Middle frontal gyrus (tissue), 1 donor: ENCODE measurements at regions not wholly inside any gene's neighbourhood (a gene's known extent, or its start where the extent isn't known, plus 50 kb on each side); places are given as distances from the start of the nearest gene placed in this dataset.
A peak's percentile ranks its signal among the peaks of the same experiment; 100 is the strongest.
"Not testable (repeated sequence)": the region's sequence is repeated elsewhere in the genome, so short reads cannot be mapped to it uniquely, and the experiment has no call there.

Experiments used
- DNase-seq: peaks from one replicate; pipeline ENCODE4 v3.0.0-alpha.2; 2015; ENCODE audit warnings: low spot score; ENCODE audit errors: extremely low spot score

DNA sequence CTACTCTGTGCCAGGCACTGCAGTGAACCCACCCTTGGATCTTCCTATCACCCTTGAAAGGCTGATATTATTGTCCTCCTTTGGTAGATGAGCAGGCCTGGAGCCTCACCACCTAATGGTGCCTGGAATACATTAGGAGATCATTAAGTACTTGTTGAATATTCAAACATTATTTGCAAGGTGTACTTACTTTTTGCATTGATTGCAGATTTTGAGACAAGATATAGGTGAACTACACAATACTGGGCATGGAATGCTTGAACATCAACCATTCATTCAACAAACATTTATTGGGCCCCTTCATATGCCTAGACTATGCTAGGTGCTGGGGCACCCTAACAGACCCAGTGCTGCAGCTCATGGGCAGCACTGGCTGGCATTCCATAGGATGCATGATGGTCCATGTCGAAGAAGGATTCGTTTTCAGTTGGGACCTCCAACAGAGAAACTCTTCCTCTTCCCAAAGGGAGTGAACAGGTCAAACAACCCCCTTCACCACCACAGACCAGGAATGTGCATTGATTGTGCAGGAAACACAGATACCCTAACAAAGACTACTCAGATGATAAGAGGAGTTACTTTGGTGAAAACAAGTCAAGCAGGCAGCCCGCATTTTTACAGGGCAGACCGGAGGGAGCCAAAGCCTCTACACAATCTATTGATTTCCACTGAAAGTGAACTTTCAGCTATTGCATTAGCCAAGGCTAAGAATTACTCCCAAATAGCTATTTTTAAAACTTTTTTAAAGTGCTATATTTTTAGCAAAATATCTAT lies 149.6 kb upstream of the SH3BP4 start:
- DNase-seq: no peak

GRCh38 chr2:234797566-234798250 lies 154.1 kb upstream of the SH3BP4 start:
- no peak for DNase-seq

GRCh38 chr2:234796045-234796591 lies 155.7 kb upstream of the SH3BP4 start:
- DNase-seq: peak; percentile 6

DNA sequence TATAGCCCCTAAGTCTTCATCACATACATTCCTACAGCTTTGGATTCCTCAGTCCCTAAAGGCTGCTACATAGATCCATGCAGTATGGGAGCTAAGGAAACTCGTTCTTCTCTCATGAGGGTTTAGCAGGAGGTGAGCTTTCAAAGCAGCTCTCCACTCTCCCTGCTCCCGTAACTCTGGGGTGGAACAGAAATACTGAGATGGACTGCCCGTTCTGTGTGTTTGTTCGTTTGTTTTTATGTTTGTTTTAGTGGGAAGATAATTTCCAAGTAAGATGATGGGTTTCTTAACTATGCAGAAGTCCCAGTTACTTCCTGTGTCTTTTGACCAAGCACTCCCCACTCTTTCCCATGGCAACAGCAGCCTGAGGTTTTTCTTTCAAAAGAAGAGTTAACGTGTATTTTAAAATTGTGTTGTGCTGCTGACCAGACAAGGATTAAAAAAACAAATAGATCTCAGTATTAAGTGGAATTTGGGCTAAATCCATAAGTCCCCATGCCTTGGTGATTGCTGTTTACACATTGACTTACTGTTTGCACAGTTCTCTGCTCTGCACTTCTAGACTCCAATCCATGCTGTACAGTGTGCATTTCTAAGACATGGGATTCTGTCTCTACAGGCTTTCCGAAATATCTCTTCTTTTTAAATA lies 156.4 kb upstream of the SH3BP4 start:
- DNase-seq: no peak

DNA sequence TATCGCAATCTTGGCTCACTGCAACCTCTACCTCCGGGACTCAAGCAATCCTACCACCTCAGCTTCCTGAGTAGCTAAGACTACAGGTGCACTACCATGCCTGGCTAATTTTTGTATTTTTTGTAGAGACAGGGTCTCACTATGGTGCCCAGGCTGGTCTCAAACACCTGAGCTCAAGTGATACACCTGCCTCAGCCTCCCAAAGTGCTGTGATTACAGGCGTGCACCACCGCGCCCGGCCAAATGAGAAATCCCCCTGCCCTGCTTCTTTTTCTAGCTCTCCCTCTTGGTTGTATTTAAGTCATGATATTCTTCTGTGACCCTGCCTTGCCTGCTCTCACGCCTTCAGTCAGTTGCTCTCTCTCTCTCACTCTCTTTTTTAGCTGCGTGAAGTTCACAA lies 157.0 kb upstream of the SH3BP4 start:
- DNase-seq: no peak

DNA sequence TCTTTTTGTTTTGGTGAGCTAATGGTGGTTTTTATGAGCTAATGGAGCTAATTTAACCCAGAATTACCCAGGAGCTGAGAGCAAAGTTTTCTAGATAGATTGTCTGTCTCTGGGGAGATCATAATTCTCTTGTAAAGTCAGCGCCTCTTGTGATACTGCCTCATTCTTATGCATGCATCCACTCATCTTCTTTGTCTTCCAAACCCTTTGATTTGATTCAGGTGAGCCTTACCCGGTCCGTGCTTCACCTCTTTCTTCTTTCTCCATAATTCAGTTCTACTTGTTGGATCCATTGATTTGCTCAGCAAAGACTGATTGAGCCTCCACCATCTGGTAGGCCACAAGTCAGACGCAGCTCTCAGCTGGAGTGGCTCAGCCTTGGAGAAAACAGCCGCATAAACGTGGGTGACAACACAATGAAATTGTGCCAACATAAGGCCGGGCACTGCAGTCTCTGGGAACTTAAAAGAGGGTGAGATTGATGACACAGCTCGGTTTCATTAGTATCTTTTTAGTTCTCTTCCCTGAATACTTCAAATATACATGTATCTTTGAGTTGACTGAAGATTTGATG lies 158.5 kb upstream of the SH3BP4 start:
- no peak for DNase-seq

- peak; percentile 8 for DNase-seq
Observed at GRCh38 chr2:234792621-234793022, 159.2 kb upstream of the SH3BP4 start.

- not testable (repeated sequence) for DNase-seq
Observed at GRCh38 chr2:234792096-234792495, 159.7 kb upstream of the SH3BP4 start.

- no peak for DNase-seq
Observed at GRCh38 chr2:234790380-234790779, 161.4 kb upstream of the SH3BP4 start.

- no peak for DNase-seq
Observed at GRCh38 chr2:234789556-234790325, 162.1 kb upstream of the SH3BP4 start.

DNA sequence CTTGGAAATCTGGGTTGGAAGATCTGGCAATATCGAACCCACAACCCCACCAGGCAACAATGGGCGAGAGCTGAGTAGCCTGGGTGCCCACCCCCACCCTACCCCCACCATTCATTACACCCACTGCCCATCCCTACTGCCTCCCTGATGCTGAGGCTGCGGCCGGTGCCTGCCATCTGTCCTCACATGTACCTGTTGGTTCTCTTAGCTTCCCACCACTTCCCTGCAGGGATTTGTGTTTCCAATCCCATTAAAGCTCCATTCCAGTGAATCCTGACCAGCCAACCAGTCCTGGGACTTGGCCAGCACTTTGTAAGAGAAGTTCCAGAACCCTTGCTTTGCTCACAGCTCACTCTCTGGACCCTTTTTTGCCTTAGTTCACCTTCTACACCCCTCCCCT lies 163.0 kb upstream of the SH3BP4 start:
- DNase-seq: no peak

GRCh38 chr2:234788381-234788780 lies 163.4 kb upstream of the SH3BP4 start:
- no peak for DNase-seq

- DNase-seq: no peak
Observed at GRCh38 chr2:234787114-234787513, 164.7 kb upstream of the SH3BP4 start.

DNA sequence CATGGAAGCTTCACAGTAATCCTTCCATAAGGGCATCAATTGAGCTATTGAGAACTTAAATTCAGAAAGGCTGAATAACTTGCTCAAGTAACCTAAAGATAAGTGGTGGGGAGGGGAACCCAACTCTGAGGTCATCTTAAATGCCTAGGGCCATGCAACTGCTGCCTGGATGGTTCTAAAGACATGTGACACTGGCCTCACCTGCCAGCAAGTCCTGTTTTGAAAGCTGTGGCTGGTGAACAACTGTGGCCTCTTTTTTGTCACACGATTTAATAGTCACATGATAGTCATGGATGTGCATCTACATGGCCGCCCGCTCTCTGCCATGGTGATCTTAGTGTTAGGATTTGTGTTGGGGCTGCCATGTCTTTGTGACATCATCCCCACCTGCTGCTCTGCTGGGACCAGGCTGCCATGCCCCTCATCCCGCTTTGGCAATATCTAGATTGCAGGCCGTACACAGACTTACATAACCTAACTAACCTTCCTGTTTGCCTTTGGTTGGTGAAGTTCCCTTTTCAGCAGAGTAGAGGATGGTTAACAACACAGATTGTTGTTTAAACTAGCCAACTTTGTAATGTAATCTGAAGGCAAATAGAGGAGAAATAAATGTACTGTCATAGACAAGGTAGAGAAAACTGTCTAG lies 177.9 kb upstream of the SH3BP4 start:
- no peak for DNase-seq

- DNase-seq: no peak
Observed at GRCh38 chr2:234773129-234773528, 178.7 kb upstream of the SH3BP4 start.

- no peak for DNase-seq
Observed at GRCh38 chr2:234772733-234773060, 179.1 kb upstream of the SH3BP4 start.

- no peak for DNase-seq
Observed at GRCh38 chr2:234771980-234772732, 179.7 kb upstream of the SH3BP4 start.

DNA sequence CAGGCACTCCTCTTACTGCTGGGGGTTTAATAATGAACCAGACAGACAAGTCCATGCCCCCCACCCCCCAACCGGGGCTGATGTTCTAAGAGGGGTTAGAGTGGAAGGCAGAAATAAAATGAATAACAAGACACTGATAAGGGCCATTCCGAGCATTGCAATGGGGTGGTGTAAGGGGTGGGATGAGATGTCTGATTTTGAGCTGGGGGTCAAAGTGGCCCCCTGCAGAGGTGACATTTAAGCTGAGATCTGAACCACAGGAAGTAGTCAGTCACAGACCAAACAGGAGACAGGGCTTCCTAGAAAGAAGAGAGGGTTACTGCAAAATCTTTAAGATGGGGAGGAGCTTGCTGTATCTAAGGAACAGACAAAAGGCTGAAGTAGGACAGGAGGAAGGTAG lies 180.6 kb upstream of the SH3BP4 start:
- no peak for DNase-seq

- no peak for DNase-seq
Observed at GRCh38 chr2:234770715-234771141, 181.1 kb upstream of the SH3BP4 start.

- DNase-seq: no peak
Observed at GRCh38 chr2:234770031-234770506, 181.7 kb upstream of the SH3BP4 start.
